ENCODE measurements at regions not wholly inside any gene's neighbourhood (a gene's known extent, or its start where the extent isn't known, plus 50 kb on each side); places are given as distances from the start of the nearest gene placed in this dataset.
"Not testable (repeated sequence)": the region's sequence is repeated elsewhere in the genome, so short reads cannot be mapped to it uniquely, and the experiment has no call there.

- no peaks in the 10 kb centered on the region for H3K36me3 ChIP-seq
- no peaks in the 10 kb centered on the region for H3K9me3 ChIP-seq (ENCODE audit: severe bottlenecking)
- H3K27ac ChIP-seq, result no peak overlapping the region
- no peak for DNase-seq
- TF ChIP-seq CTCF (IDR thresholded peaks at IDR 0.05; ENCODE audit: low read depth, low read length), result no peak
- no peaks in the 10 kb centered on the region for H3K27me3 ChIP-seq (ENCODE audit: insufficient read depth, low read depth, severe bottlenecking)
- no peak overlapping the region for H3K4me3 ChIP-seq (ENCODE audit: low read depth, low read length)
Measured at GRCh38 chr7:69539531-69539930, 58.7 kb upstream of the AUTS2 start.

GRCh38 chr7:69540287-69540686, 58.0 kb upstream of the AUTS2 start:
- H3K4me3 ChIP-seq (ENCODE audit: low read depth, low read length), result no peak overlapping the region
- no peaks in the 10 kb centered on the region for H3K9me3 ChIP-seq (ENCODE audit: severe bottlenecking)
- no peaks in the 10 kb centered on the region for H3K27me3 ChIP-seq (ENCODE audit: insufficient read depth, low read depth, severe bottlenecking)
- H3K36me3 ChIP-seq, result no peaks in the 10 kb centered on the region
- TF ChIP-seq CTCF (IDR thresholded peaks at IDR 0.05; ENCODE audit: low read depth, low read length), result no peak
- no peak overlapping the region for H3K27ac ChIP-seq
- DNase-seq, result no peak

- DNase-seq; H3K27ac ChIP-seq; H3K27me3 ChIP-seq (ENCODE audit: insufficient read depth, low read depth, severe bottlenecking); H3K36me3 ChIP-seq; H3K4me3 ChIP-seq (ENCODE audit: low read depth, low read length); H3K9me3 ChIP-seq (ENCODE audit: severe bottlenecking): not testable (repeated sequence)
Measured at GRCh38 chr7:69541779-69542432, 56.4 kb upstream of the AUTS2 start.

- no peak overlapping the region for H3K27ac ChIP-seq
- no peaks in the 10 kb centered on the region for H3K27me3 ChIP-seq (ENCODE audit: insufficient read depth, low read depth, severe bottlenecking)
- no peak for DNase-seq
- H3K36me3 ChIP-seq, result no peaks in the 10 kb centered on the region
- no peaks in the 10 kb centered on the region for H3K9me3 ChIP-seq (ENCODE audit: severe bottlenecking)
- H3K4me3 ChIP-seq (ENCODE audit: low read depth, low read length), result no peak overlapping the region
- no peak for TF ChIP-seq CTCF (IDR thresholded peaks at IDR 0.05; ENCODE audit: low read depth, low read length)
Measured at GRCh38 chr7:69545175-69545574, 53.1 kb upstream of the AUTS2 start.
